ENCODE measurements at regions not wholly inside any gene's neighbourhood (a gene's known extent, or its start where the extent isn't known, plus 50 kb on each side); places are given as distances from the start of the nearest gene placed in this dataset.

DNA sequence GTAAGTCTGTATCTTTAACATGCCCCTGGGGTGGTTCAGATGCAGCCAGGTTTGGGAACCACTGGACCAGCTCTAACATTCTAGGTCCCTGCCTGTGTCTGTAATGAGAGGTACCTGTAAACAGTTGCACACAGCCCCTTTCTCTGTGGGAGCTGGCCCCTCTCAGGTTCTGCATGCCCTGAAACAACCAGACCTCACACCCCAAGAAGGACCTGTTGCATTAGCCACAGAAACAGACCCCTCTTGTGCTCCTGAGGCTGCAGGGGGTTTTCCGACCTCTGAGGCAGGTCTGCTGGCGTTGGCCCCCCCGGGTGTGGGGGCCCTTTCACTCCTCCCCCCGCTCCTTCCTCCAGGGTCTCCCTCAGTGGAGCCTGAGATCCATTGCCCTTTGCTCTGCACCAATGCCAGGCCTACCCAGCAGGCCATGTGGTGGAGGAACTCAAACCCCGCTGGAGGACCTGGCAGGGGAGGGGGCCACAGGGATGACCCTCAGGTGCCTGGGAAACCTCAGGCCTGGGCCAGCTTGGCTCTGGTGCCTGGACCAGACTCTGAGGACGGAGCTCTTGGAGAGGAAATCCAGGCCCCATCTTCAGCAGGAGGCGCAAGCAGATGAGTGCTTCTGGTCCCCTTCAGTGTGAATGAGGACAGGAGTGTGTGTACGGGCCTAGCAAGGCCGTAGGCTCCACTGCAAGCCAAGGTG, 61.4 kb upstream of the PJA1 start:
- no peak for DNase-seq (ENCODE audit: low spot score)

- DNase-seq (ENCODE audit: low spot score): peak; percentile 57
These were observed 57.1 kb upstream of the PJA1 start for GRCh38 chrX:69222103-69223090.

GRCh38 chrX:69221239-69222102, 56.2 kb upstream of the PJA1 start:
- DNase-seq (ENCODE audit: low spot score): no peak

- DNase-seq (ENCODE audit: low spot score): no peak
These were observed 53.2 kb upstream of the PJA1 start for GRCh38 chrX:69218407-69218997.

- DNase-seq (ENCODE audit: low spot score): no peak
These were observed 51.7 kb upstream of the PJA1 start for GRCh38 chrX:69216911-69217310.

- no peak for DNase-seq (ENCODE audit: low spot score)
These were observed 51.2 kb upstream of the PJA1 start for GRCh38 chrX:69216446-69216845.

DNA sequence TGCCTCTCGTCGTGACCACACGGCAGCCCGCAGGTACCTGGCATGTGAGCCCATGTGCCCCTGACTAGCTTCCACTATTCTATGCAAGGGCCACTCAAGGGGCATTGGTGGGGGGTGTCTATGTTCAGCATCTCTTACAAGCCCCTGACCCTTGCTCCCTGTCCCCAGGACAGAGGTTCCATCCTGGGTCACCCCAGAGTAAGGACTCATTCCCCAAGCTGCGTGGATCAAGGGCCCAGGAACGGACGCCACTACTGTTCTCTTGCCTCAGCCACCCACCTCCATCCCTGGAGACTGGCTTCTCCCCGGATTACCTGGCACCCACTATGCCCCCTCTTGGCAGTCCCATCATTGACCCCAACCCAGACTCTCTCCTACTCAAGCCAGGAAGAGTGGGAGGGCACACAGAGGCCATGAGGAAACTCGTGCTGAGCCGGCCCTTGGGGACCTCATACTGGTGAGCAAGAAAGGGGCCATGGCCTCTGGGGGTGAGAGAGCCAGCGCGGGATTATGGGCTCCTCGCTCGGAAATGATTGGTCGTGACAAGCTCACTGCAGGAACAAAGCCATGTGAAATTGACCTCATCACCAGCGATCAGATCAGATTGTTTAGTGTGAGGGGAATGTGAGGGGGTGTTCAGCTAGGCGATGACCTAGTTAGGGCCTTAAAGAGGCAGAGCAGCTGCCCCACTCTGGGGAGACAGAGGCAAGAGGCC, 50.1 kb upstream of the PJA1 start:
- DNase-seq (ENCODE audit: low spot score): no peak
